ENCODE measurements at regions not wholly inside any gene's neighbourhood (a gene's known extent, or its start where the extent isn't known, plus 50 kb on each side); places are given as distances from the start of the nearest gene placed in this dataset.
A peak's percentile ranks its signal among the peaks of the same experiment; 100 is the strongest.

GRCh38 chr3:135755330-135756105, 210.0 kb upstream of the PPP2R3A start:
- no peak for DNase-seq

DNA sequence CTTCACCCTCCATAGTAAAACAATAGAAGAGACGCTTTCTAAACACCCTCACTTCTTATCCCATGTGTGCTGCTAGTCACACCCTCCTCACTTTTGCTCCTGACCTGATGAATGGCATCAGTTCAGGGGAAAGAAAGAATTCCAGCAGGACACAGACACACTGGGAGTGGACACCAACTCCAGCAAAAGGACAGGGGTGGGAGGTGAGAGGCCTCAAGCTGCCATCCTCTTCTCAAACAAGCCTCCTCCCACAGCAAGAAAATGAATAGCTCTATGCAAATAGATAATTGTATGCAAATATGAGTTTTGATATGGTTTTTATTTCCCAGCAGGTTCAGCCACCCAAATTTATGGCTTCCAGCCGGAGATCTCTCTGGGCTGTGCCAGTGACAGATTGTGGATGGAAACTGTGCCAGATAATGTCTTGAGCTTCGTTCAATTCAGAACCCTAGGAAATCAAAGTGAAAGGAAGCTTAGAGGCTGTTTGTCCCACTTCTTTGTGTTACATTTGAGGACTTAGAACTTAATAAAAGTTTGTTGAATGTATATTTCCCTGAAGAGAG, 209.3 kb upstream of the PPP2R3A start:
- no peak for DNase-seq

DNA sequence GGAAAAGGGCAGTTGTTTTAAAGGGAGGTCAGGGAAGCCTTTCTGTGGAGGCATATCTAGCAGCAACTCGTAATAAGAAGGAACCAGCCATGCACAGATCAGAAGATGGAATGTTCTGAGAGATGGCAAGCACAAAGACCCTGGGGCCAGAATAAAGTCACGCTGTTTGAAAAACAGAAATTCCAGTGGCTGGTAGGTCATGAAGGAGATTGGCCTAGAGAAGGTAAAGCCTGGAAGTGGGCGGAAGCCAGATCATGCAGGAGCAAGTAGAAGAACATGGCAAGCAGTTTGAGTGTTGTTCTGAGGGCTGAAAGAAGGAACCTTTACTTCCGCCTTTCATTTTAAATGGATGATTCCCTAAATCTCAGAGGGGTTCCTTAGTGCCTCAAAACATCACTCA, 208.1 kb upstream of the PPP2R3A start:
- no peak for DNase-seq

DNA sequence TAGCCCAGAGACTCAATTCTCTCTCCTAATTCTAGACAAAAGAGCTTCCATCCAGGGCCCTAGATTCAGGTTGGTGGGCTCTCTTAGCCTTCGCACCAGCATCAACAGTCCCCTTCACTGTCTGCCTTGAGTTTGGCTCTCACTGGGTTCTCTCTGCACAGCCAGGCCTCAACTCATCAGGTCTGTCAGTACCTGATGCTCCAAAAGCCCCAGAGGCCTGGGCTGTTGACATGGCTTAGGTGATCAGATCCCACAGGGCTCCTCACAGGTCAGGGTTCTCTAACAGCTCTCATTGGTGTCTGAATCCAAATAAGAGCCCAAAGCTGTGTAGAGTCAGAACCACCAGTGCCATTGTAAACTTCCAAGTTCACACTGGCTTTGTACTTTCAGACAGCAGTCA, 206.6 kb upstream of the PPP2R3A start:
- no peak for DNase-seq

DNA sequence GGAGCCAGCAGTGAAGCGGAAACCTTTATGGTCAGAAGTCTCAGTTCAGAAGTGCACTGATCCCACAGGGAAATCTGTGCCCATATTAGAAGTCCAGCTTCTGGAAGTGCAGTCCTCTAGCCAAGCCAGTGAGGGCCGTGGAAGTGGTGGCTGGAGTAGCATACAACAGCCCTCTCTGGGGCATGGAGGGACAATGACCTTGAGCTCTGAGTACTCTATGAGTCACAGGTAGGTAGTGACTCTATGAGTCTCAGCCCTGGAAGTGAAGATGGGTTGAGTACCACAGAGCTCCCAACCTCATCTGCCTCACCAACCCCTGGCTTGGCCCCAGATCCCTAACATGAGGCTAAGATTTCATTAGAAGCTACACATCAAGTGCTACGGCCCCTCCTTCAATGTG, 205.9 kb upstream of the PPP2R3A start:
- no peak for DNase-seq

DNA sequence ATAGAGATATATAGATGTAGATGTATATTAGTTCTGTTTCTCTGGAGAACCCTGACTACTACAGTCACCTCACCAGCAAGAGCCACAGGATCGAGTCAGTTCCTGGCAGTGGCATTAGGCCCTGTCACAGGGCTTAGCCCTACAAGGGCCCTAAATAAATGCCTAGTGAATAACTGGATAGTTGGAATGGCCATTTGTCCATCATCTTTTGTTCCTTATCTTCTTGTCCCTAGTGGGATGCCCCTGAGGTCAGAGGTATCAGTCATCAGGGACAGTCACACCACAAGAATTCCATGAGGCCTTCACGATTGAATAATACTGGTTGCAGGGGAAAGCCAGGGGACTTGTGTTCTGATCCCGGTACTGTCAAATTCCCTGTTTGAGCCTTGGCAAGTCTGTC, 204.9 kb upstream of the PPP2R3A start:
- no peak for DNase-seq

GRCh38 chr3:135762188-135762856, 203.2 kb upstream of the PPP2R3A start:
- DNase-seq: no peak

DNA sequence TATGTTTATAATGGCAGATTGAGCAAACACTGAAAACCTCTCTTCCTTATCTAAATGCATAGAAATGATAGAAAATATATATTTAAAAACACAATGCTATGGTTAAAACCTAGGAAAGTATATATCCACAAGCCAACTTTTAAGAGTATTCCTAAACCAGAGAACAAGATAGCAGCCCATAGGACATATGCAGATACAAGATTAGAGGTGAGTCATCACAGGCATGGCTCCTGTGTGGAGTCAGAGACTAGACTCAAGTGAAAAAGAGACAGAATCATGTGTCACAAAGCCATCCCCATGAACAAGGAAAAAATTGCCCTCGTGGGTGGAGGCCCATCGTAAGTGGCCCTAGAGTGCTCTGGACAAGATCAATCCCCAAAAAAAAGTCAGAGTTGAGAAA, 199.4 kb upstream of the PPP2R3A start:
- DNase-seq: no peak

DNA sequence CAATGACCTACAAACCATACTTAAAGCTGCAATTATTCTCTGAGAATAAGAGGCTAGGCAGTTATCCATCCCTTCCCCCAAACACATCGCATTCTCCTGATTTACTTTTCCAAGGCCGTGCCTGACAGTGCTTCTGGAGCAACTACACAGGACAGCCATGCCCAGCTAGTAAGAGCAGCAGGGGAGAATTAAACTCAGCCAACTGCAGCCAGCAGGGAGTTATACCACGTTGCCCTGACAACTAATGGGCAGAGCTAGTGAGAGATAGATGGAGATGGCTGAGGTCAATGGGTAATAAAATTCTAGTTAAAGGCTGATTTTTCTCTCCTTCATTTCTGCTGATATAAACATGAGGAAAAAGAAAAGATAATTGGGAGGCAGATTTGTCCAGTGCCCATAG, 193.8 kb upstream of the PPP2R3A start:
- DNase-seq: no peak

DNA sequence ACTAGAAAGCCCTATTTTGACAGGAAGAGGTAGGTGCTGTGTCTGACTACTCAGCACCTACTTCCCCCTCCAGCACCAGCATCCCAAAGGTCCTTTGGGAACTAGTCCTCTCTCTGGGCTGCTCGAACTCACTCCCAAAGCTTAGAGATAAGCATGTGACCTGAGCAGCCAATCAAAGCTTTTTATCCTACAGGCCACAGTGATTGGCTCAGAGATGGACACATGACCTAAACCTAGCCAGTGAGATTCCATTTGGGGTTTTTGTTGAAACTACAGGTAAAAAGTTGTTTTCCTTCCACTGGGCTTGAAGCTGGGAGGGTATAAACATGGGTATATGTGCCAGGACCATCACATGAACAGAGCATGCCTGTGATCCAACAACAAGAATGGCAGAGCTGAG, 186.5 kb upstream of the PPP2R3A start:
- no peak for DNase-seq

- DNase-seq: no peak
These were observed 185.8 kb upstream of the PPP2R3A start for GRCh38 chr3:135779590-135780235.

DNA sequence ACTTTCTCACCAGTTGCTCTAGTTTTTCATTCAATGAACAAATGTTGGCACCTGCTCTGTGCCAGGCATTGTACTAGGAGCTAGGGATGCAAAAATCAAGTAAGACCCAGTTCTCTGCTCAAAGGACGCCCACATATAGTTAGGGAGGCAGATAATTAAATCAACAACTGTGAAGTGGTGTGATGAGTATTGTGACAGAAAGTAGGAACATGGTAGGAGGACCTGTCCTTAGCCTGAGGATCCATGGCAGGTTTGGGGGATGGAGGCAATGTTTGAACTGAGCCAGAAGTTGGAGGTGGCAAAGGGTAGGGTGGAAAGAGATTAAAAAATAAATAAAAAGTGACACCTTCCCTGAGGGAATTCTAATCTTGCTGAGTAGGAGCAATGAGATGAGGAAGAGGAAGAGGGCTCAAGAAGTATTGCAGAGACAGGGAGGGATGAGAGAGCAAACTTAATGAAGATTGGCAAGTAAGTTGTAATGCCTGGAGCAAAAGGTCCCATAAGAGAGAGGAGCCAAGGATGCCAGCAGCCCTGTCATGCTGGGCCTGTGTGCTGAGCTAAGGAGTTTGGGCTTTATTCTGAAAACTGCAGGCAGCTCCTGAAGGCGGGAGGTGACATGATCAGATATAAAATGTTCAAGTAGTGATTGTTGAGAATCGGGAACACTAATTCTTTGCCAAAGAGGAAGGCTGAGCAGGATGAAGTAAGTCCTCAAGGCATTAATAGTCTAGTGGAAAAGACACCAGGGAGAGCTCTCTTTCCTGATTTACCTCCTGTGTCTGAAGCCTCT, 184.3 kb upstream of the PPP2R3A start:
- no peak for DNase-seq

GRCh38 chr3:135784557-135784956, 181.0 kb upstream of the PPP2R3A start:
- peak in 1 of 2 donors; percentile 0 for DNase-seq

DNA sequence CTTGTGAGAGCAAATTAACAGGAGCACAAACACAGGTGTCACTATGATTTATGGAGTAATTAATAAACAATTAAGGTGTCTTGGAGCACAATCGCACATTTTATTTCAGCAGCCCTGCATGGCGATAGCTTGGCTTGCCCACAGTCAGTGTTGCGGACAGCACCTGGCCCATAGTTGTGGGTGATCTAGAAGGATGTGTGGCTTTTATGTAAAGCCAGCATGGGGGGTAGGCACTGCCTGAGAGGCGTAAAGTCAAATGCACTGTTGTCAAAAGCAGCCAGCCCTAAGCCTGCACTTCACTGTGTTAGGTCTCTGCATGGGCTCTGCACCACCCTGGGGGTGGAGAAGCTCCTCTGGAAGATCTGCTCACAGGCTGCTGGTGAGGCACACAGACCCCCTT, 177.4 kb upstream of the PPP2R3A start:
- DNase-seq: no peak

GRCh38 chr3:135788978-135789377, 176.6 kb upstream of the PPP2R3A start:
- no peak for DNase-seq

DNA sequence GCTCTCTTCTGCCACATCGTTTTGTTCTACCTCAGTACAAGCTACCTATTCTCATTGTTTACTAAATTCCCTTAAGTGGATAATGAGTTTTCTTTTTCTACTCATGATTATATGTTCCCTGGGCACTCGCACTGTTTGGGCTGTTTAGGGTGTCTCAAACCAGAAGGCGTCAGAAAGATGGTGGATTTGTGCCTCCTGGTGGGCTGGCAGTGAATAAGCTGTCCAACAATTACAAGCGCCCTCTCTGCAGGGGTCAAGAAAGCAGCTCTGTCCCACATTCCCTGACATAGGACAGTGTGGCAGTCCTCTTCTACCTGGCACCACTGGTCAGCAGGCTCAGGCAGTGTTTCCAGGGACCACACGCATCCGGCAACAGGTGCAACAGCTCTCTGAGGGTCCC, 173.4 kb upstream of the PPP2R3A start:
- DNase-seq: no peak

- no peak for DNase-seq
These were observed 172.6 kb upstream of the PPP2R3A start for GRCh38 chr3:135792858-135793475.

DNA sequence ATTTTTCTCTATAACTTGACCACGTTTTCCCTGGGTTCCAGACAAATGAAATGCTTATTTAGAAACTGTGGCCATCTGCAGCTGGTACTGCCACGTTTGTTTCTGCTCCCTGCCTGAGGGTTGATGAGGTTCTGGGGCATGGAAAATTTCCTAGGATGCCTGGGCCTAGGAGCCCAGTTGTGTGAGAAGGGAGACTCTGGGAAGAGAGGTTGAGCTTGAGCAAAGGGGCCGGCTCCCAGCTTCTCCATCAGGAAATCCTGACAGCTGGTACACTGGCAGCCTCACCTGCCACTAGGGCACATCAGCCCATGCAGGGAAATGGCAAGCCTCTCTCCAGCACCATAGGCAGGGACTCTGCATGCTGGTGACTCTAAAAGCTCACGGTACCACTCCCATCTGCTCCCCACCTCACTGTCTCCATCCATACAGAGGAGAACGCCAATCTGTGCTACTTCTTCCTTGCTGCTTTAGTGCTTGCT, 165.4 kb upstream of the PPP2R3A start:
- no peak for DNase-seq

DNA sequence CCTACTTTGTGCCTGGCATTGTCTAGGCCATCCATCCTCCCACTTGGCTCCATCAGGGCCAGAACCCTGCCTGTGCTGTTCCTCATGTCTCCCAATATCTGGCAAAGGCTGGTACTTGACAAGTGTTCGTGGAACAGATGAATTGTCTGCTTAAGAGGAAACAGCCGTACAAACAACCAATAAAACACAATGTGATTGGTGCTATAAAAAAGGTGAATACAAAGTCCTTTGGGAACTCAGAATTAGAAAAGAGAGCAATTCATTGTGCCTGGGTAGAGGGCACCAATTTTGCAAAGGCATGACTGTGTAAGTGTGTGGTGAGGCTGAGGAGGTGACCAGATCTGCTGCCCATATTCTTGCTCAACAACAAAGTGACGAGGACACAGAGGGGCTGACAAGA, 164.5 kb upstream of the PPP2R3A start:
- DNase-seq: no peak

DNA sequence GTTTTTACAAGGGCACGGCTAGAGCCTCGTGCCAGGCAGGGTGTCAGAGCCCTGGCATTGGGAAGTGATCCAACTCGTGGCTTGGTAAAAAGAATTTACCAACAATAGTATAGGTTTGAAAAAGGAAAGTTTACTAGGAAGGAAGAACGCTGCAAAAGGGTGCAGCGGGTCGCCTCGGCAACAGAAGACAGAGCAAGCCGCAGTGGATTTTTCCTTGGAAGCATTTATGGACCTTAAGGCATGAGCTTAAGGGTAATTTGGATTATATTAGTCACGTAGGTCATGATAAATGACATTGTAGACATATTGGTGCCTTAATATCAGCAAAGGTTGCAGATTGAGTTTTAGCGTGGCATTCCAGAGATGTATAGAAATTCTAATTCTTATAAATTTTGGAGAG, 163.4 kb upstream of the PPP2R3A start:
- DNase-seq: no peak

DNA sequence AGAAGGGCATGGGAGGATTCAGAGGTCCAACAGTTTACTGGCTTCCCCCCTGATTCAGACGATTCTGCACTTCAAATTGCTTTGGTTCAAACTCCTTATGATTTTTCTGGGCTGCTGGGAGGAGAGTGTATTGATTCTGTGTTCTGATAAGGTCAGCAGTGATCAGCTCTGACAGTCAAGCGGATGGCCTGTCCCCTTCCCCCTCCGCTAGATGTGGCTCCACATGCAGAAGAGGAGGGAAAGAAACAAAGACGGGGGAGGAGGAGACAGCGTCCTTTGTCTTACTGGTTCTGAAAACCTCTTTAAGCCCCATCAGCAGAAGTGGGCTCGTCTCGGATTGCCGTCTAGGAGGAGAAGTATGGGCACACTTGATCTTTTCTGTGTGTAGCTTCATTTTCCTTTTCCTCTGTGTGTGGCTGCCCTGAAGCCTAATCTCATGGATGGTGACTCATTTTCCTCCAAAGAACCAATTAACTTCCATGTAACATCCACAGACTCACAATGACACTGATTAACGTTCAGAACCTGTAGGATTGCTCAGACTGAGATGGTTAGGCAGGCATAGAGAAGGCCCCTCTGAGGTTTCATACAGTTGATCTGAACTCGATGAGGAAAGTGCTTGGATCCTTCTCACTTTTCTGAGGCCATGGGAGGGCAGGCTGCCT, 162.4 kb upstream of the PPP2R3A start:
- DNase-seq: no peak

DNA sequence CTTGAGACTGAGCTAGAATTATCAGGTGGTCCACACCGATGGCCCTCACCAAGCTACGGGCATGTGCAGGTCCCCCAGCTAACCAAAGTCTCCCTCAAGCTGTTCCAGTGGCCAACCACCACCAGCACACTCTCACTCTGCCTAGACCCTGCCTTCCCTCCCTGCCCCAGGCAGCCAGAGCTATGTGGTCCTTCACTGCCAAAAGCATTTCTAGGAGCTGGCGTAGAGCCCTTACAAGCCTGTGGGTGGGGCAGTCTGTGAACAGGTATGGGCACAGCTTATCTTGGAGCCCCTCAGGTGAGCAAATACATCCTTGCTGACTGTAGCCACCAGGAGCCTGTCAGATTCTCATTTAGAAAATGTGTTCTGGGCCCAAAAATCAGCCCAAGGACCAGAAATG, 159.8 kb upstream of the PPP2R3A start:
- DNase-seq: no peak
